Retinal pigment epithelial cell (primary cell): ENCODE measurements at regions not wholly inside any gene's neighbourhood (a gene's known extent, or its start where the extent isn't known, plus 50 kb on each side); places are given as distances from the start of the nearest gene placed in this dataset.

Experiments used
- DNase-seq: peaks from one replicate; pipeline ENCODE4 v3.0.0-alpha.2; 2010; ENCODE audit warnings: low read depth
- H3K4me3 ChIP-seq: 2 replicates; pipeline ENCODE4 v1.5.1; 2011; ENCODE audit warnings: mild to moderate bottlenecking, low read length, control low read depth, moderate library complexity
- TF ChIP-seq, protein P1 (sequence below): conservative IDR thresholded peaks from 2 replicates; pipeline ENCODE4 v1.5.1; 2011; ENCODE audit warnings: low read depth, low read length, control low read depth, inconsistent platforms

DNA sequence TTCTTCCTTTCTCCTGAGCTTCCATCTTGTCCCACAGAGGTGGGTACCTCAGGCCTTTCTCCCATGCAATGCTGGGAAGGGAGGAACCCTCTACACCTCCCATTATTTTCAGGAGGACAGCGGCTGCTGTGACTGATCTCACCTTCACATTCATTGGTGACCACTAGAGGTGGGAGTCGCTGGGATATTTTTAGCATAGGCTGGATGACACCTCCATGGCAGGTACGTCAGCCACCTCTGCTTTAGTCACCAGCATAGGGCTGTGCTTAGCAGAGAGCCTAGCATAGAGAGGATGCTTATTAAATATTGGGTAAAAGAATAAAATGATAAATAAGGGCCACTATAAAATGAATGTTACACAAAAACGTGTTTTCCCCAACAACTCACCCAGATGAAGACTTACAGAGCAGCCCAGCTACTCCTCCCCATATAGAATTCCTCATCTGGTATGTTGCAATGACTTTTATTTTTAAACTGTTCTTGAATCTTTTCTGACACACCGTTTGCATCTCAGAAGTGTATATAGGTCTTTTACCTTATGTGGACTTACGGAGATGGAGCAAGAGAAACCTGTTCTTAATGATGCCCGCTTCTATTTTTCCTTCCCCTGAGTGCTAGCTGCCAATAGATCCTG, 60.9 kb upstream of the SORBS2 start:
- DNase-seq: no peak
- TF ChIP-seq, protein P1, sequence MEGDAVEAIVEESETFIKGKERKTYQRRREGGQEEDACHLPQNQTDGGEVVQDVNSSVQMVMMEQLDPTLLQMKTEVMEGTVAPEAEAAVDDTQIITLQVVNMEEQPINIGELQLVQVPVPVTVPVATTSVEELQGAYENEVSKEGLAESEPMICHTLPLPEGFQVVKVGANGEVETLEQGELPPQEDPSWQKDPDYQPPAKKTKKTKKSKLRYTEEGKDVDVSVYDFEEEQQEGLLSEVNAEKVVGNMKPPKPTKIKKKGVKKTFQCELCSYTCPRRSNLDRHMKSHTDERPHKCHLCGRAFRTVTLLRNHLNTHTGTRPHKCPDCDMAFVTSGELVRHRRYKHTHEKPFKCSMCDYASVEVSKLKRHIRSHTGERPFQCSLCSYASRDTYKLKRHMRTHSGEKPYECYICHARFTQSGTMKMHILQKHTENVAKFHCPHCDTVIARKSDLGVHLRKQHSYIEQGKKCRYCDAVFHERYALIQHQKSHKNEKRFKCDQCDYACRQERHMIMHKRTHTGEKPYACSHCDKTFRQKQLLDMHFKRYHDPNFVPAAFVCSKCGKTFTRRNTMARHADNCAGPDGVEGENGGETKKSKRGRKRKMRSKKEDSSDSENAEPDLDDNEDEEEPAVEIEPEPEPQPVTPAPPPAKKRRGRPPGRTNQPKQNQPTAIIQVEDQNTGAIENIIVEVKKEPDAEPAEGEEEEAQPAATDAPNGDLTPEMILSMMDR: no peak
- no peak overlapping the region for H3K4me3 ChIP-seq

DNA sequence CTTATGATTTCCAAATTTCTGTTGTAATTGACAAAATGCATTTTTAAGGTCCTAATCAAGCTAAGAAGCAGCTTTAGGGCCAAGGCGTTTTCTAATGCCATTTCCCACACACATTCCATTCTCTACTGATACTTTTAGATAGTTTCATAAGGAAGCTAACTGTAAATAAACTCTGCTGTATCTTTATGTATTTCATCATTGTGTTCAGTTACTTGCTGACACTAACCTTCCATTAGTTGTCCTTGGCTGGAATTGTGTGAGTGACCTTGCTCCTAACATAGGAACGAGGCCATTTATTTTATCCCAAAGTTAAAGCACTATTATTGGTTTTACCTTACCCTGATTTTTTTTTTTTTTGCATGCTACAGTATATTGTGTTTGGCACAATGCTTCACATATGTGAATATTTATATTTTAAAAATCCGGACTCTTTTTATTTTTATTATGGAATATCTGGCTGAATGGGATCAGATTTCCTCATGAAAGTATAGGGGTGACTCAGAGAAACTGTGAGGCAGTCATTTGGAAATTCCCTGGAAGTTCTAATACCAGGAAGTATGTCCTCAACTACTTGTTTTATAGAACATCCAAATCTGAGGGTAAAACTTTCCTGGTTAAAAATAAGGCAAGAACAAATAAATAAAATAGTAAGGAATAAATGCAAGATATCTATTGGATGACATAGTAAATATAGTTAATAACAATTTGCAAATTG, 62.7 kb upstream of the SORBS2 start:
- TF ChIP-seq, protein P1: no peak

DNA sequence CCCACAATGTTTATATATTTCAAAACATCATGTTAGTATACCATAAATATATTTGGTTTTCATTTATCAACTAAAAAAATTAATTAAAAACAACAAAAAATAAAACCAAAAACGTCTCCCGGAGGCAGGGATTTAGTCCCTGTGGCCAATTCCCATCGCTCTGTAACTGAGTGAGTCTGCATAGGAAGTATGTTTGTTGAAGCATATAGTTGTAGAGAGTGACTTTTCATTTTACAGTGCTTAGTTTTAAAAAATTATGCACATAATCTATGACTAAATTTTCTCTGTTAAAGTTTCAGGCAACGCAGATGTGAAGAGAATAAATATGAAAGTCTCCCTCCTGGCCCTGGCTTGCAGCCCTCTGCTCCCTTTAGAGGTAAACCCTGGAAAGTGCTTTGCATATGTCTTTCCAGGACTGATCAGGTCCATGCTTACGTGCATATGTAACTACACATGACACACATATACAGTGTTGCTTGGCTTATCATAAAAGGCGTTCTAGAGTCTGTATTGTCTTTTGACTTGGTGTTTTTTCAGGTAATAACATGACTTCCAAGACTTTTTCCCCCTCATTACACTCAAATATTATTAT, 63.4 kb upstream of the SORBS2 start:
- TF ChIP-seq, protein P1: no peak

More for the DNA sequence above, 62.7 kb upstream of the SORBS2 start:
- no peak for DNase-seq
- no peak overlapping the region for H3K4me3 ChIP-seq

DNA sequence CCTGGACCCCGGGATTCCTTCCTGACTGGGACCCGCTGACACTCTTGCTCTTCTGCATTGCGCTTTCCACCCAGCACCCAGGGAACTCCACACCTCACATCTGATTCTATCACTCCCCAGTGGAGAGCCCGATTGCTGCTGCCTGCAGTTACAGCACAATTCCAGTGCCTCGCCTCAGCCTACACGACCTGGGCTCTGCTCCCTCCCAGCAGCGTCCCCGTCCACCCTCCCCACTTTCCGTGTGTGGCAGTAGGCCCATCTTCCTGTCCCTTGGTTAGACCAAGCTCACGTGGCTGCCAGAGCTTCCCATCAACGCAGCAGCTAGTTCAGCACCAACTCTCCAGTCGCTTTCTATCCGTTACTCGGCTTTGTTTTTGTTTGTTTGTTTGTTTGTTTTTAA, 66.6 kb upstream of the SORBS2 start:
- no peak for DNase-seq
- no peak overlapping the region for H3K4me3 ChIP-seq
- TF ChIP-seq, protein P1: no peak

More for the DNA sequence above, 63.4 kb upstream of the SORBS2 start:
- H3K4me3 ChIP-seq: no peak overlapping the region
- DNase-seq: no peak

DNA sequence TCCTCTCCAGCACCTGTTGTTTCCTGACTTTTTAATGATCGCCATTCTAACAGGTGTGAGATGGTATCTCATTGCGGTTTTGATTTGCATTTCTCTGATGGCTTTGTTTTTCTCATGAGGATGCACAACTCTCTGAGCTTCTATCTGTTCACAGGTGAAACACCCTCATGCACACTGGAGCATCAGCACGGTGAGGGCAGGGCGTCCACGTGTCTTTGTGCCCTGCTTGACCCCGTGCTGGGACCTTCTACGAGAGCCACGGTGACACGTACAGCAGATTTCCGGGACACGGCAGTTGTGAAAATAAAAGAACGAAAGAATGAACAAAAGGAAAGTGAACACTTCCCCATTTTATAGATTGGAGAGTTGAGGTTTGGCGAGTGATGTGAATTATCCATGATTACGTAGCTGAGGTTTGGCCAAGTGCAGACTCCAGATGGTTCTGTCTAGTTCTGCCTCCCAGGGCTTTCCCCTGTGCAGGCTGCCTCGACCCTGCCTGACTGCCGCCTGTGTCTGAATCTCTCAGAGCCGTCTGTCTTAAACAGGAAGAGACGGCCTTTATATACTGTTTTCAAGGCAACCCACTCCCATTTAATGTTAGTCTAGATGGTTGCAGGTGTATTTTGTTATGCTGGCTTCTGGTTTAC, 67.8 kb upstream of the SORBS2 start:
- H3K4me3 ChIP-seq: no peak overlapping the region
- TF ChIP-seq, protein P1: no peak
- DNase-seq: no peak

DNA sequence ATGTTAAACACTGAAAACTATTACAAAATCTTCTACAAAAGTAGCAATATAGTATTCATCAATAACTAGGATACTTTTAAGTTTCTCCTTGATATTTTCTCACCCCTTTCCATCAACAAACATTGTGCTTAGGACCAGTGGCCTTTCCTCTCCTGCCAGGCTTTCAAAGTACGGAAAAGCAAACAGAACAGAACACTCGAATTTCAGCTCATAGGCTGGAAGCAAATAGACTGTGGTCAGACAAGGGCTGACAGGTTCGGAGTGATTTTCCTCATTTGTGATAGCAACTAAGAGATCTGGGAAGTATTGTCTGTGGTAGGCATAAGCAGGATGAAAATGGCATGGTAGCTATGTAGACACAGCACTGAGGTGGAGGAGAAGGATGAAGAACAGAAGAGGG, 68.6 kb upstream of the SORBS2 start:
- H3K4me3 ChIP-seq: no peak overlapping the region
- DNase-seq: no peak
- TF ChIP-seq, protein P1: no peak

DNA sequence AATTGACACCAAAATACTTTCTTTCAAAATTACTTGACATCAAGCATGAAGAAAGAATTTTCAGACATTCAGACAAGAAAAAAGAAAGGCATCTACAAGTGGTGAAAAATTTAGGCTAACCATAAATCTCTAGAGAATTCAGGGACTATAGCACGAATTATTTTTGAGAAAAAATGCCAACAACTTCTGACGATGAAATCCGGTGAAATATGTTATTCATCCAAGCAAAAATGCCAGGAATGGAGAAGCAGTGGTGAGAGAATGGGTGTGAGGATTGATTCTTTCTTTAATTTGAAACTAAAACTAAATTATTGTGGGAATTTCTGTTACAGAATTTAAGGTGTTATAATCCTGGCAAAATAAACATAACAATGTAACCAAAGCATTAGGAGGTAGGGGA, 69.4 kb upstream of the SORBS2 start:
- DNase-seq: peak; percentile 73
- TF ChIP-seq, protein P1: no peak
- no peak overlapping the region for H3K4me3 ChIP-seq
